GM10266 (cell line): ENCODE measurements at regions not wholly inside any gene's neighbourhood (a gene's known extent, or its start where the extent isn't known, plus 50 kb on each side); places are given as distances from the start of the nearest gene placed in this dataset.

Experiments
- DNase-seq: peaks from one replicate; pipeline ENCODE4 v3.0.0; 2012; ENCODE audit errors: extremely low spot score
- TF ChIP-seq, protein P1 (sequence below): IDR thresholded peaks from 2 replicates; pipeline ENCODE4 v1.5.1; 2012; ENCODE audit warnings: mild to moderate bottlenecking, low read depth; ENCODE audit not compliant: control insufficient read depth, insufficient read depth; ENCODE audit errors: missing control alignments

DNA sequence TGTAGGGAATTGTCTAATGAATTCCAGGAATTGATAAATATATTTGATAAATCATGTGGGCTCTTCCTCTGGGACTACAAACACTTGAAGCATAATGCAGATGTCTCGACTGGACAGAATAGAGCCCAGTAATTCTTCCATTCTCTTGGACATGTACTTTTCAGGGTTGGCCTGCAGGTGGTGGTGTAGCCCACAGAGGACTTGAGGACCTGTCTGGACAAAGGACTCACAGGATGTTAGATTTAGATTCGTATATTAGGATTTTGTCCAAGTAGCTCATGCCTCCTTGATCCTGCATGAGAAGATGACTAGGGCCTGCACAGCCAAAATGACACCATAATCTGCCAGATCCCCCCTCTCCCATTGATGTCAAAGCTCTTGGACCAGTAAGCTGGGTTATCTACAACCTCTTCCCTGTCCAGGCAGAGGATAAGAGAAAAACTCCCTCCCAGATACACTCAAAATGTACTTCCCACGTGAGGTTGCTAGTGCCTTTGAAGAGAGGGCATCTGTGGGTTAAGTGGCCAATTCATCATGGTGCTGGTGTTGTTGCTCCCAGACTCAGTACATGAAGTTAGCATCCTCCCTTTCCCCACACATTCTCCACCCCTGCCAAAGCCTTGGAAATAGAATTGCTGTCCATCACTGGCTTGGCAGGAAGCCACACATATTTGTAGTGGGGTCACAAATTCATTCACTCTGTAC is 88.6 kb upstream of the ZNF280D start:
- peak; percentile 52 for DNase-seq

DNA sequence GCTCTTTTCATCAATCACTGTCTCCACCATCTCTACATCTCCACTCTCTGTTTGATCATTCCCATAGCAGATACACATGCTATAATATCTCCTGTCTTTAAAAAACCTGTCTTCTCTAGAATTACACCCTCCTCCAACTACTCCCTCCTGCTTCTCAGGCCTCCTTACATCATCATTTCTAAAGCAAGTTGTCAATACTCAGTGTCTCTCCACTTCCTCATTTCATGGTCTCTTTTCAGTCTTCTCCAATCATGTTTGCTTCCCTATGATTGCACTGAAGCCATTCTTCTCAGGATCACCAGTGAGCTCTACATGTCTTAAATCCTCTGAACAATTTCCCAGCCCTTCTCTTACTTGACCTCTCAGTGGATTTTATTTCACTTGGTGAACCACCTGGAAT is 87.0 kb upstream of the ZNF280D start:
- TF ChIP-seq, protein P1, sequence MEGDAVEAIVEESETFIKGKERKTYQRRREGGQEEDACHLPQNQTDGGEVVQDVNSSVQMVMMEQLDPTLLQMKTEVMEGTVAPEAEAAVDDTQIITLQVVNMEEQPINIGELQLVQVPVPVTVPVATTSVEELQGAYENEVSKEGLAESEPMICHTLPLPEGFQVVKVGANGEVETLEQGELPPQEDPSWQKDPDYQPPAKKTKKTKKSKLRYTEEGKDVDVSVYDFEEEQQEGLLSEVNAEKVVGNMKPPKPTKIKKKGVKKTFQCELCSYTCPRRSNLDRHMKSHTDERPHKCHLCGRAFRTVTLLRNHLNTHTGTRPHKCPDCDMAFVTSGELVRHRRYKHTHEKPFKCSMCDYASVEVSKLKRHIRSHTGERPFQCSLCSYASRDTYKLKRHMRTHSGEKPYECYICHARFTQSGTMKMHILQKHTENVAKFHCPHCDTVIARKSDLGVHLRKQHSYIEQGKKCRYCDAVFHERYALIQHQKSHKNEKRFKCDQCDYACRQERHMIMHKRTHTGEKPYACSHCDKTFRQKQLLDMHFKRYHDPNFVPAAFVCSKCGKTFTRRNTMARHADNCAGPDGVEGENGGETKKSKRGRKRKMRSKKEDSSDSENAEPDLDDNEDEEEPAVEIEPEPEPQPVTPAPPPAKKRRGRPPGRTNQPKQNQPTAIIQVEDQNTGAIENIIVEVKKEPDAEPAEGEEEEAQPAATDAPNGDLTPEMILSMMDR, result no peak
- DNase-seq, result peak; percentile 16

More for the DNA sequence above, 88.6 kb upstream of the ZNF280D start:
- TF ChIP-seq, protein P1, result peak; percentile 75

DNA sequence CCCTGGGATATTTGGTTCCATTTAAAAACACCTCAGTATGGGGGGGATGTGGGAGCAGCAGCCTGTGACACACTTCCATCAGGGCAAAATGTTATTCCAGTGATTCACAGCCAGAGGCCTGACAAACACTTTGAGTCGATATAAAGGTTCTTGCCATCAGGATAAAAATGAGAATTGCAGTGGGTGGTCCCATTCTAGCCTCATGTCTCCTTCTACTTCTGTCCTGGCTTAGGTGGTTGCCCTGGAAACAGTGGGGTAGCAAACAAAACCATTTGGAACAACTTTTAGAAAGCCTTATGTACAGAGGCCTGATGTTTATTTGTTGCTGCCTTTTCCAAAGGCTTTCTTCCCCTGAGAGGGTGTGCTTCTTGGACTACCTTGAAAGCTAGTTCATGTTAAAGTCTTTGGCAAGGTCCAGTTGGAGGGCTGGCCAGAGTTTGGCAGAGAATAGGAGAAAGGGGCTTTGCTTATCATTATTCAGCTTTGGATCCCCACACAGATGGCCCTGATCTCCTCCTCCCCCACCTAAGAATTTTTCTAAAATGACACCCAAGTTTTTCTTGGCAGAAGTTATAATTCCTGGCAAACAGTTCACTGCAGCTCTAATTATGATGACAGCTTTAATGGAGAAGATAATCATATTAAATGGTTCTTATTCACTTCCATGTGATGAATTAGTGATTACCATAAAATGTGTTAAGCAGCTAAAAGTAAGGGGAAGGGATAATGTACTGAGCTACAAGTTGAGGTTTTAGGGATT is 84.2 kb upstream of the ZNF280D start:
- DNase-seq, result no peak
- TF ChIP-seq, protein P1, result no peak

DNA sequence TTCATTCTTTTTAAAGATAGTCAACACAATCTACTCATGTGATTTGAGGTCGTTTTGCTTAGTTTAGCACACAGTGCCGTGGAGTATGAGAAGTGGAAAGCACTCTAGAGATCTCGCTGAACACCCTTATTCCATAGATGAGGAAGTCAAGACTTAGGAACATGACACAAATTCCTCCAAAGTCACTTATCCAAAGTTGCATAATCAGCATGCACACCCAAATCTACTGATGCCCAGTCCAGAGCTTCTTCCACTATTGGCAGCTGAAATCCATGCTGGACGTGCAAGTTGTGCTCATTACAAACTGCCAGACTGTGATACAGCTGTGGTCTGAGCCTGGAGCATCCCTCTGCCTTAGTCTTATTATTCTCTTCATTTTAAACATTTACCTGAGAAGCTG is 83.5 kb upstream of the ZNF280D start:
- no peak for DNase-seq

DNA sequence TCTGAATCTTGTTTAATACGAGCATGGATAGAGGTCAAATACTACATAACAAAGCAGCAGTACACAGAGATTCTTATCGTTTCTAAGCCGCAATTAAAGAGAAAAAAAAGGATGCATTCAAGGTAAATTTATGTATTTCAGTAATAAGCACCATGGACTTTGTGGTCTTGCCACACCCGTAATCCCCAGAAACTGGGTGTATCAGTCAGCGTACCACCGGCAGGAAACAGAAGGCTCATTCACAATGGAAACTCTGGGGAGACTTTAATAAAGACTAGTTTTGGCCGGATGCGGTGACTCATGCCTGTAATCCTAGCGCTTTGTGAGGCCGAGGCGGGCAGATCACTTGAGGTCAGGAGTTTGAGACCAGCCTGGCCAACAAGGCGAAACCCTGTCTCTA is 81.9 kb upstream of the ZNF280D start:
- TF ChIP-seq, protein P1, result no peak
- no peak for DNase-seq

More for the DNA sequence above, 83.5 kb upstream of the ZNF280D start:
- TF ChIP-seq, protein P1, result no peak

DNA sequence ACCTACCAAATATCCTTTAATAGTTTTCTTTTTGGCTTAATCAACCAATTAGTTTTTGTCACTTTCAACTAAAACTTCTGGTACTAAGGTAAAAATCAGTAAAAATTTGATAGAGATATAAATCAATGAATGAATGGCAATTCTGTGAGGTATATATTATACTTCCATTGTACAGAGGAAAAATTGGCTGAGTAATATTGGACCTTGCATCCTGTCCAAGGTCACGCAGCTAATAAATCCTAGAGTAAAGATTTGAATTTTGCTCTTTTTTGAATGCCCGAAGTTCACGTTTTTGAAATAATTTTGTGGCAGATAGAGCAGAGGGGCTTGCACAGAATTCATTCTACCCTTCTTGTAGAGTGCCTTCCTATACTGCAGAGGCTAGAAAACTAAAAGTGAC is 81.1 kb upstream of the ZNF280D start:
- TF ChIP-seq, protein P1, result no peak

DNA sequence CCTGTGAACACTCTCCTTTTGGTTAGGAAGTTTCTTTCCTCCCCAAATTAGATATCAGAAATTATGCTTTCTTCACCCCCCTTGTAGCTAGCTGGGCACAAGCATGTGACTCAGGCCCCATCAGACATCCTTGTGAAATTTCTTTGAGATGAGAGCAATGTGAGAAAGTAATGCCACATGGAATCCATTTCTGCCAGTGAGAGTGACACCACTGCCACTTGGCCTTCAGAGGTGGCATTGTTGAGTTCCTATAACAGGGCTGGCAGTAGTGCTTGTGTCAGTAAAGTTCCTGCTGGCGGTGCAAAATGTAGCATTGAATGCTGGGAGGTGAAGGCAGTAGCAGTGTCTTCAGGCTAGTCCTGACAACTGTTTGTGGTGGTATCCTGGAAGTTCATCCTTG is 80.7 kb upstream of the ZNF280D start:
- no peak for DNase-seq
- TF ChIP-seq, protein P1, result no peak

More for the DNA sequence above, 81.1 kb upstream of the ZNF280D start:
- DNase-seq, result no peak
